HEK293 (cell line): ENCODE measurements at regions not wholly inside any gene's neighbourhood (a gene's known extent, or its start where the extent isn't known, plus 50 kb on each side); places are given as distances from the start of the nearest gene placed in this dataset.

Source experiments
- CTCF ChIA-PET: fragments of 350-600 bp; formaldehyde crosslinking; extraction: SDS; loops from one replicate; lab custom pipeline; 2021; ENCODE audit warnings: antibody characterized with exemption; lab: Yijun Ruan, JAX
- POLR2A ChIA-PET: fragments of 300-600 bp; formaldehyde crosslinking; extraction: SDS; loops from one replicate; lab custom pipeline; 2020; ENCODE audit warnings: antibody characterized with exemption, inconsistent platforms; lab: Yijun Ruan, JAX
- H3K27ac ChIP-seq: fragments of 200-500 bp; sonication (Bioruptor generic); 2 replicates; pipeline ENCODE4 v1.5.1; 2014; ENCODE audit warnings: low read depth, low read length, control low read depth, inconsistent platforms; ENCODE audit errors: extremely low read depth
- H3K36me3 ChIP-seq, 2 experiments: fragments of 200-500 bp in 1 of 2; sonication (Bioruptor generic) in 1 of 2; 1 replicate in 1 of 2; 2 replicates in 1 of 2; pipeline ENCODE4 v1.5.1; 2014 to 2017; ENCODE audit warnings: inconsistent platforms in 2 of 2, low read length in 2 of 2; ENCODE audit not compliant: control insufficient read depth in 2 of 2, insufficient read depth in 1 of 2
- H3K4me1 ChIP-seq: fragments of 200-500 bp; sonication (Bioruptor generic); 2 replicates; pipeline ENCODE4 v1.5.1; 2014; ENCODE audit warnings: mild to moderate bottlenecking, low read length, inconsistent platforms; ENCODE audit not compliant: control insufficient read depth, insufficient read depth
- H3K4me3 ChIP-seq: 2 replicates; pipeline ENCODE4 v1.5.1; 2011; ENCODE audit warnings: low read depth, mild to moderate bottlenecking, control low read depth, low read length, moderate library complexity
- H3K9me3 ChIP-seq: fragments of 200-500 bp; sonication (Bioruptor generic); 2 replicates; pipeline ENCODE4 v1.5.1; 2014; ENCODE audit warnings: low read depth, low read length, inconsistent platforms; ENCODE audit not compliant: control insufficient read depth, insufficient read depth
- KLF17 ChIP-seq: fragments of 450-650 bp; formaldehyde crosslinking; IDR thresholded peaks from 2 replicates; pipeline ENCODE4 v1.5.1; 2016; ENCODE audit warnings: missing biosample characterization, missing genetic modification characterization
- PBX3 ChIP-seq: sonication (generic); formaldehyde crosslinking; IDR thresholded peaks from 2 replicates; pipeline ENCODE4 v1.8.1; 2022; ENCODE audit warnings: mild to moderate bottlenecking, moderate library complexity, missing genetic modification reagents
- PRDM1 ChIP-seq: fragments of 450-650 bp; formaldehyde crosslinking; IDR thresholded peaks from 2 replicates; pipeline ENCODE4; 2016; ENCODE audit warnings: missing biosample characterization, missing genetic modification characterization
- PRDM2 ChIP-seq: fragments of 450-650 bp; formaldehyde crosslinking; IDR thresholded peaks from 2 replicates; pipeline ENCODE4 v1.5.1; 2016; ENCODE audit warnings: missing biosample characterization, missing genetic modification characterization, borderline replicate concordance
- SALL2 ChIP-seq: fragments of 450-650 bp; formaldehyde crosslinking; IDR thresholded peaks from 2 replicates; pipeline ENCODE4 v1.5.0; 2017; ENCODE audit warnings: missing biosample characterization, mild to moderate bottlenecking, missing genetic modification characterization, borderline replicate concordance
- YY2 ChIP-seq: fragments of 450-650 bp; formaldehyde crosslinking; IDR thresholded peaks from 2 replicates; pipeline ENCODE4 v1.5.1; 2016; ENCODE audit warnings: missing biosample characterization, missing genetic modification characterization
- ZBTB20 ChIP-seq: fragments of 450-650 bp; formaldehyde crosslinking; IDR thresholded peaks from 2 replicates; pipeline ENCODE4 v1.5.1; 2016; ENCODE audit warnings: missing biosample characterization, missing genetic modification characterization
- ZBTB48 ChIP-seq: fragments of 450-650 bp; formaldehyde crosslinking; IDR thresholded peaks from 2 replicates; pipeline ENCODE4 v1.5.1; 2016; ENCODE audit warnings: missing biosample characterization, missing genetic modification characterization
- ZNF16 ChIP-seq: fragments of 450-650 bp; formaldehyde crosslinking; IDR thresholded peaks from 2 replicates; pipeline ENCODE4 v1.5.1; 2016; ENCODE audit warnings: low read depth, missing biosample characterization, missing genetic modification characterization
- ZNF223 ChIP-seq: fragments of 450-650 bp; formaldehyde crosslinking; IDR thresholded peaks from 2 replicates; pipeline ENCODE4 v1.5.1; 2016; ENCODE audit warnings: missing biosample characterization, missing genetic modification characterization
- ZNF362 ChIP-seq: fragments of 450-650 bp; formaldehyde crosslinking; IDR thresholded peaks from 2 replicates; pipeline ENCODE4 v1.5.1; 2016; ENCODE audit warnings: missing biosample characterization, missing genetic modification characterization
- ZNF37A ChIP-seq: fragments of 450-650 bp; IDR thresholded peaks from 2 replicates; pipeline ENCODE4 v1.5.1; 2018; ENCODE audit warnings: missing biosample characterization, missing genetic modification characterization
- ZNF394 ChIP-seq: fragments of 450-650 bp; formaldehyde crosslinking; IDR thresholded peaks from 2 replicates; pipeline ENCODE4 v1.5.1; 2016; ENCODE audit warnings: missing biosample characterization, missing genetic modification characterization, mild to moderate bottlenecking, moderate library complexity, borderline replicate concordance
- ZNF416 ChIP-seq: fragments of 450-650 bp; formaldehyde crosslinking; IDR thresholded peaks from 2 replicates; pipeline ENCODE4 v1.5.1; 2016; ENCODE audit warnings: missing biosample characterization, missing genetic modification characterization
- ZNF548 ChIP-seq: fragments of 450-650 bp; formaldehyde crosslinking; IDR thresholded peaks from 2 replicates; pipeline ENCODE4 v1.5.1; 2016; ENCODE audit warnings: missing biosample characterization, missing genetic modification characterization
- ZNF621 ChIP-seq: fragments of 450-650 bp; formaldehyde crosslinking; IDR thresholded peaks from 2 replicates; pipeline ENCODE4 v1.5.1; 2017; ENCODE audit warnings: missing biosample characterization, missing genetic modification characterization
- ZNF624 ChIP-seq: fragments of 450-650 bp; formaldehyde crosslinking; IDR thresholded peaks from 2 replicates; pipeline ENCODE4 v1.5.1; 2017; ENCODE audit warnings: missing biosample characterization, missing genetic modification characterization
- ZNF629 ChIP-seq: fragments of 450-650 bp; formaldehyde crosslinking; IDR thresholded peaks from 2 replicates; pipeline ENCODE4 v1.5.1; 2017; ENCODE audit warnings: missing biosample characterization, missing genetic modification characterization
- ZNF701 ChIP-seq: fragments of 450-650 bp; formaldehyde crosslinking; IDR thresholded peaks from 2 replicates; pipeline ENCODE4 v1.5.1; 2016; ENCODE audit warnings: missing biosample characterization, missing genetic modification characterization
- ZNF707 ChIP-seq: fragments of 450-650 bp; formaldehyde crosslinking; IDR thresholded peaks from 2 replicates; pipeline ENCODE4 v1.5.1; 2016; ENCODE audit warnings: missing biosample characterization, missing genetic modification characterization
- TF ChIP-seq, protein P1 (sequence below): fragments of 450-650 bp; IDR thresholded peaks from 2 replicates; pipeline ENCODE4 v1.5.1; 2018; ENCODE audit warnings: missing biosample characterization, missing genetic modification characterization

DNA sequence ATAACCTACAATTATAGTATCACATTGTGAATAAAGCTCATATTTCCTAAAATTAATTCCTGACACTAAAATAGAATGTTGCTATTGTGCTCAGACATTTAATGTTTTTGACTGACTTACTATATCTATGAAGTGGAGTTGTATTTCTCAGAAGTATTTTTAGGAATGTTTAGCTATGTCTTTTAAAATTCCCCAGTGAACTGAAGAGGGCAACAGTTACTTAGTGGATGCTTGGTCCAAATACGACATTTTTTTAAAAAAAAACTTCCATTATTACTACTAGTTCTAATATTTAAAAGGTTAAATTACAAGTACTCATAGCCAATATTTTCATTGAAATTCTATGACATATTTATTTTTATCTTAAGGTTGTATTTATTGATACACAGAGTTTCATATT lies 460.2 kb downstream of the COL12A1 start (continued):
- TF ChIP-seq, protein P1, sequence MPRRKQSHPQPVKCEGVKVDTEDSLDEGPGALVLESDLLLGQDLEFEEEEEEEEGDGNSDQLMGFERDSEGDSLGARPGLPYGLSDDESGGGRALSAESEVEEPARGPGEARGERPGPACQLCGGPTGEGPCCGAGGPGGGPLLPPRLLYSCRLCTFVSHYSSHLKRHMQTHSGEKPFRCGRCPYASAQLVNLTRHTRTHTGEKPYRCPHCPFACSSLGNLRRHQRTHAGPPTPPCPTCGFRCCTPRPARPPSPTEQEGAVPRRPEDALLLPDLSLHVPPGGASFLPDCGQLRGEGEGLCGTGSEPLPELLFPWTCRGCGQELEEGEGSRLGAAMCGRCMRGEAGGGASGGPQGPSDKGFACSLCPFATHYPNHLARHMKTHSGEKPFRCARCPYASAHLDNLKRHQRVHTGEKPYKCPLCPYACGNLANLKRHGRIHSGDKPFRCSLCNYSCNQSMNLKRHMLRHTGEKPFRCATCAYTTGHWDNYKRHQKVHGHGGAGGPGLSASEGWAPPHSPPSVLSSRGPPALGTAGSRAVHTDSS (tag by site-specific recombination), result no peak
- no peak for TF ChIP-seq SALL2 (tag by site-specific recombination)
- TF ChIP-seq ZNF624, result no peak
- no peak for TF ChIP-seq ZNF223 (tag by site-specific recombination)

- Histone ChIP-seq H3K4me3 (no peak overlapping the region), H3K27ac (no peak overlapping the region), H3K9me3 (no peaks in the 10 kb centered on the region), H3K4me1 (no peaks in the 10 kb centered on the region), H3K36me3 (no peaks in the 10 kb centered on the region)
- CTCF ChIA-PET, result no interaction called here
- TF ChIP-seq PRDM1 (tag by site-specific recombination), result no peak
- no peak for TF ChIP-seq KLF17 (tag by site-specific recombination)
- TF ChIP-seq ZNF629 (tag by site-specific recombination), result no peak
- no peak for TF ChIP-seq YY2 (tag by site-specific recombination)
- TF ChIP-seq ZNF621 (tag by site-specific recombination), result no peak
- no peak for TF ChIP-seq ZNF701 (tag by site-specific recombination)
- no peak for TF ChIP-seq PRDM2 (tag by site-specific recombination)
- no peak for TF ChIP-seq ZNF362 (tag by site-specific recombination)
- no peak for TF ChIP-seq ZBTB48 (tag by site-specific recombination)
- TF ChIP-seq ZNF416 (tag by site-specific recombination), result no peak
- TF ChIP-seq ZNF548 (tag by site-specific recombination), result no peak
- no peak for TF ChIP-seq PBX3 (CRISPR knock-in tag)
- TF ChIP-seq ZBTB20, result no peak
- no peak for TF ChIP-seq ZNF394 (tag by site-specific recombination)
- no peak for TF ChIP-seq ZNF707
- TF ChIP-seq ZNF37A (tag by site-specific recombination), result no peak
- TF ChIP-seq ZNF16, result no peak
- POLR2A ChIA-PET, result interaction anchor here (0.6 kb wide), 1 partner anchor 397 kb away, joined by 3 read pairs; no protein-coding TSS in a partner anchor
These were observed 462.9 kb downstream of the COL12A1 start for GRCh38 chr6:74742793-74743508.
